ENCODE measurements at regions not wholly inside any gene's neighbourhood (a gene's known extent, or its start where the extent isn't known, plus 50 kb on each side); places are given as distances from the start of the nearest gene placed in this dataset.

DNA sequence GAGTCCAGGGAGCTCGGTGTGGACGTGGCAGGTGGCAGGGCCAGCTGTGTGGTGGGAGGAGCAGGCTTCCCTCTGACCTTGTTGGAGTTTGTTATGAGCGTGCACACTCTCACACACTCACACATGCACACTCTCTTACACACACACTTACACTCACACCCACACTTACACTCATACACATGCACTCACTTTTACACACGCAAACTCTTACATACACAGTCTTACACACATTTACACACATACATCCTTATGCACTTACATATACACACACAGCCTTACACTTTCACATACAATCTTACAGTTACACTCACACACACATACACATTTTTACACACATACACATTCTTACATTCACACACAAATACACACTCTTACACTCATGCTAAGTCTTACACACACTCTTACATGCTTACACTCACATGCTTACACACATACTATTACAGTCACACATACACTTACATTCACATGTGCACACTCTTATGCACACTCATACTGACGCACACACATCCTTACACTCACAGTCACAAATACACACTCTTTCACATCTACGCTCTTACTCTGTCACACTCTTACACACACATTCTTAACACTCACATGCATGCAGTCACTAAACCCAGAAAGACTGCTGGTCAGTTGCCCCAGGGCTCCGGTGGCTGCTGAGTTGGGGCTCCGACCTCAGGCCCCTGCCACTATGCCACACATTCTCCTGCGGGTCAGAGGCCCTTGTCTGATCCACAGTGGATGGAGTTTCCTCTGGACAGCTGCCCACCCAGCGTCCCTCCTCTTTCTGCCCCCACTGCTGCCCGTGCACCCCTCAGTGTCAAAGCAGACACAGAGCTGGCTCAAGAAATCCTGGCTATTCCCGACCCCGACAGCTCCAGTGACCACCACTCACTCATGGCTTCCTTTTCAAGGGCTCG, 95.8 kb downstream of the ADRA2C start:
- H3K9me3 ChIP-seq (ENCODE audit: control insufficient read depth, insufficient read depth, low read length): no peaks in the 10 kb centered on the region
- no peaks in the 10 kb centered on the region for H3K36me3 ChIP-seq (ENCODE audit: control insufficient read depth, insufficient read depth, low read length)
- 100% methylated on average over 3 of the region's 14 CpGs for WGBS (ENCODE audit: insufficient coverage, insufficient read length)
- H3K27ac ChIP-seq (ENCODE audit: low read length): no peak overlapping the region
- peaks cover 2% of the 10 kb centered on the region; the same call in 1 of the 2 replicates for H3K4me1 ChIP-seq (ENCODE audit: control insufficient read depth, insufficient read depth, low read length)
- H3K4me3 ChIP-seq (ENCODE audit: low read length): no peak overlapping the region
- H3K27me3 ChIP-seq (ENCODE audit: control insufficient read depth, insufficient read depth, low read length): no peaks in the 10 kb centered on the region
- DNase-seq (ENCODE audit: low read depth, low spot score): no peak

DNA sequence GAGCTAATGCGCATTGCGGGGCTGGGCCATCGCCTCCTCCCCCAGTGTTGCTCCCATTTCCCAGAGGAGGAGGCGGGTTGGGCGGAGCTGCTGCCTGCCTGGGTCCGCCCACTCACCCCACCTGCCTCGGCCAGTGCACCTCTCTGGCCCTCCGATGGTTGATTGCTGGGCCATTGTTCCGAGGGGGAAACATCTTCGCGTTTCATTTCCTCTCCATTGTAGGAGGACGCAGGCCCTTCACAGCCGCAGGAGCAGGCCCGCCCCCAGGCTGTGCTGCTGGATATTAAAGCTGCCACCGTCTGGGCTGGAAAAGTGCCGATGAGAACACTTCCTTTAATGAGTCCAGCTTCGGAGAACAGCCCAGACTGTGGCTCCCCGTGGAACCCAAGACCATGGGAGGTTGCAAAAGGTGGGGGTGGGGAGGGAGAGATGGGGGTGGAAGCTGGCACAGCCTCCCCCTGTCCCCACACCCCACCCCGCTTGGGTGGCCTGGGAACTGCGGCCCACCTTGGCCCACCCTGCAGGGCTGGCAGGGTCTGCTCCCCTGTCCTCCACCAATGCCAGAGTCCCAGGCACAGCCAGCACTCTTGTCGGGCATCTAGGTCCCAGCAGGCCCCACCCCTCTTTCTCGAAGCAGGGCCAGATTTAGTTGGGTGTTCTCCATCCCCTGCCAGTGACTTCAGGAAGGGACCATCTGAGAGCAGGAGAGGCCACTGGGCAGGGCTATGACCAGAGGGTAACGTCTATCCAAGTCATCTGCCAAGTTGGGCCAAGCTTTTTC, 96.6 kb downstream of the ADRA2C start:
- no peaks in the 10 kb centered on the region for H3K27me3 ChIP-seq (ENCODE audit: control insufficient read depth, insufficient read depth, low read length)
- no peak overlapping the region for H3K27ac ChIP-seq (ENCODE audit: low read length)
- no peaks in the 10 kb centered on the region for H3K36me3 ChIP-seq (ENCODE audit: control insufficient read depth, insufficient read depth, low read length)
- H3K4me1 ChIP-seq (ENCODE audit: control insufficient read depth, insufficient read depth, low read length): peaks cover 2% of the 10 kb centered on the region; the same call in 1 of the 2 replicates
- no peaks in the 10 kb centered on the region for H3K9me3 ChIP-seq (ENCODE audit: control insufficient read depth, insufficient read depth, low read length)
- DNase-seq (ENCODE audit: low read depth, low spot score): peak; percentile 80
- no CpG with 5 or more reads among the region's 23 CpGs for WGBS (ENCODE audit: insufficient coverage, insufficient read length)
- no peak overlapping the region for H3K4me3 ChIP-seq (ENCODE audit: low read length)

DNA sequence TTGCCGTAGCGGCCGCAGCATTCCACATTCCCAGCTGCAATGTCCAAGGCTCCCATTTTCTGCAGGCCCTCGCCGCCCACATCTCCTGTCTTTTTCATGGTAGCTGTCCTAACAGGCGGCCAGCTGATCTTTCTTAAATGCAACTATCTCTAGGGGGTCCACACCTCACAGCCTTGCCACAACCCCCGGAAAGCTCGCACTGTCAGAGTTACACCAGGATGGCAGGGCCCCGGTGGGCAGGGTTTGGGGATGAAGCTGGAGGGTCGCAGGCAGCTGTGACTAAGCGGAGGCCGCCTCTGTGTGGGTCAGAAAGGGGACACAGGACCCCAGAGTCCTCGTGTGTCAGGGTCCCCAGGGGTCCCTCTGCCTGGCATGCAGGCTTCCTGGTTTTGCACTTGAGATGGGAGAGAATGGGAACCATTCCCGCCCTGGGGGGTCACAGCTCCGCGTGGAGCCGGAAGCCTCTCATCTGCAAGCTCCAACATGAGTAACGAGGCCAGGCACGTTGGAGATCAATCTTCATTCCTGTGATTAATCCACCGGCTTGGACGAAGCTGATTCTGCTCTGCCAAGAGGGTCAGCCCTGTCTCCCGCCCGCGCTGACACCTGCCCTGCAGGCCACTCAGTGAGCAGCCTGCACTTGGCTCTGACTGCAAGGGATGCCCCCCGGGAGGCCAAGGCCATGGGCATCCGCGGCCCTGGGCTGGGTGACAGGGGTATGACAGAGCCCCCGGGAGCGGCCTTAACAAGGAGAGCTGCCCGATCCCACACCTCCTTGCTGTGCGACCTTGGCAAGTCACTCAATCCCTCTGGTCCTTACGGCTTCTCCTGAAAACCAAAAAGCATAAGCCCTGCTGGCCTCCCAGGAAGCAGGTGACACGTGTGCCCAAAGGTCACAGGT, 97.9 kb downstream of the ADRA2C start:
- no peaks in the 10 kb centered on the region for H3K36me3 ChIP-seq (ENCODE audit: control insufficient read depth, insufficient read depth, low read length)
- peaks cover 2% of the 10 kb centered on the region; the same call in 1 of the 2 replicates for H3K4me1 ChIP-seq (ENCODE audit: control insufficient read depth, insufficient read depth, low read length)
- H3K9me3 ChIP-seq (ENCODE audit: control insufficient read depth, insufficient read depth, low read length): no peaks in the 10 kb centered on the region
- H3K27ac ChIP-seq (ENCODE audit: low read length): no peak overlapping the region
- no peaks in the 10 kb centered on the region for H3K27me3 ChIP-seq (ENCODE audit: control insufficient read depth, insufficient read depth, low read length)
- no CpG with 5 or more reads among the region's 33 CpGs for WGBS (ENCODE audit: insufficient coverage, insufficient read length)
- no peak for DNase-seq (ENCODE audit: low read depth, low spot score)
- no peak overlapping the region for H3K4me3 ChIP-seq (ENCODE audit: low read length)

DNA sequence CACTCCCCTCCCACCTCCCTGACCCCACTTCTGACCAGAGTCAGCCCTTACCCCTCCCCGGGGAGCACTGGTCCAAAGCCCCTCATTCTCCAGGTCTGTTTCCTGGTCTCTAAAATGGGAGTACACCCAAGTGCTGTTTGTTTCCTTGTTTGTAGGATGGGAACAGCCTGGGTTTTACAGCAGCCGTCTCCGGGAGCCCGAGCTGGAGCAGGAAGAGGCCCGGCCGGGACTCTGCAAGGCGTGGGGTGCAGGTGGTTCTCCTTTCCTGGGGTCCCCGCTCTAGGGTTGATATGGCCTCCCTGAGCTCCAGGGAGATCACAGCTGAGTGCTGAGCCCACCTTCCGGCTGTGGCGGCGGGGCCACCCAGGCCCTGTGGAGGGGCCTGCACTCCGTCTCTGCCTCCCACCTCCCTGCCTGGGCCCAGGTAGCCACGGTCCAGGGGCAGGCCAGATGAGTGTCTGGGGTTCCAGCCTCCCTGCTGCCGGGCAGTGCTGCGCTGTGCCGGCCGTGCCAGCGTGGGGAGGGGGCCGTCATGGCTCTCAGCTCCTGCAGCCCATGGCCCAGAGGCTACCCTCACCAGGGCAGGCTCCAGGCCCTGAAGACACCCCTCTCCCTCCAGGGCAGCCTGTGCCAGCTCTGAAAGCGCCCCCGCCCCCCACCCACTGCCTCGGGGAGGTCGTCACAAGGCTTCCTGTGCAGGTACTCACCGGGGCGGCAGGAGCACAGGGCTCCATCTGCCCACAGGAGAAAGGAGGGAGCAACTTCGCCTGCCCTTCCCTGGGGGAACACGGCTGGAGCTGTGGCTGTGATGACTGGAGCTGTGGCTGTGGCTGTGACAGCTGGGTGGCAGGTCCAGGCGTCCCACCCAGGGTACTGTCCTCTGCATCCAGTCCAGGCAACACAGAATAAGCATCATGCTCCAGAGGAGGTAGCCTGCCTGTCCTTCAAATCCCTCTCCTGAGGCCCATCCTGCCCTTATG, 98.8 kb downstream of the ADRA2C start:
- DNase-seq (ENCODE audit: low read depth, low spot score): no peak
- Histone ChIP-seq H3K4me1 (ENCODE audit: control insufficient read depth, insufficient read depth, low read length) (peaks cover 2% of the 10 kb centered on the region; the same call in 1 of the 2 replicates), H3K27me3 (ENCODE audit: control insufficient read depth, insufficient read depth, low read length) (no peaks in the 10 kb centered on the region)

DNA sequence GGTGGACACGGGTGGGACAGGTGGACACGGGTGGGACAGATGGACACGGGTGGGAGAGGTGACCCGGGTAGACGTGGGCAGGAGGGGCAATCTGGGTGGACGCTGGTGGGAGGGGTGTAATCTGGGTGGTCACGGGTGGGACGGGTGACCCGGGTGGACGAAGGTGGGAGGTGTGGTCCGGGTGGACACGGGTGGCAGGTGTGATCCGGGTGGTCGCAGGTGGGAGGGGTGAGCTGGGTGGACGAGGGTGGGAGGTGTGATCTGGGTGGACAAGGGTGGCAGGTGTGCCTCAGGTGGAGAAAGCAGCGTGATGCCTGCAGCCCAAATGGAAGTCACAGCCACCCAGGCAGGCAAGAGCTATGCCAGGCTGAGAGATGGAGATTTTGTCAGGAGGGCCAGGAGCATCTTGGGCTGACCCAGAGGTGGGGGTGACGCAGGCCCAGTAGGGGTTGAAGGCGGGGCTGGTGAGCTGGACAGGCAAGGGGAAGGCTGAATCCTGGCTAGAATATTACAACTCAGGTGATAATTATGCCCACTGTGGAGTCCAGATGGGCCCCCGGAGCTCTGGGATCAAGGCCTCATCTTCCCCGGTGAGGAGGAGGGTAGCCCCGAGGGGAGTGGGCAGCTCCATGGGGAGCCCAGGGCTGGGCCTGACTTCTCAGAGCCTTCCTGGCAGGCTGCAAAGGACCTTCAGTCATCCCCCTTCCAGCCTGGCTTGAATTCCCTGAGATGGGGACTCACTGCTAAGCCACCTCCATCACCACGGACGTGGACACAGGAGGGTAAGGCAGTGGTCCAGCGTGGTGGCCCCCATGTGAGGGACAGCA, 100.0 kb downstream of the ADRA2C start:
- H3K4me1 ChIP-seq (ENCODE audit: control insufficient read depth, insufficient read depth, low read length): peaks cover 3% of the 10 kb centered on the region
- H3K9me3 ChIP-seq (ENCODE audit: control insufficient read depth, insufficient read depth, low read length): no peaks in the 10 kb centered on the region
- no peaks in the 10 kb centered on the region; the same call in 1 of the 2 replicates for H3K27me3 ChIP-seq (ENCODE audit: control insufficient read depth, insufficient read depth, low read length)
- no CpG with 5 or more reads among the region's 24 CpGs for WGBS (ENCODE audit: insufficient coverage, insufficient read length)
- no peak overlapping the region for H3K27ac ChIP-seq (ENCODE audit: low read length)
- no peak overlapping the region for H3K4me3 ChIP-seq (ENCODE audit: low read length)
- H3K36me3 ChIP-seq (ENCODE audit: control insufficient read depth, insufficient read depth, low read length): no peaks in the 10 kb centered on the region
- DNase-seq (ENCODE audit: low read depth, low spot score): no peak

More for the DNA sequence above, 98.8 kb downstream of the ADRA2C start:
- H3K4me3 ChIP-seq (ENCODE audit: low read length): no peak overlapping the region
- no CpG with 5 or more reads among the region's 28 CpGs for WGBS (ENCODE audit: insufficient coverage, insufficient read length)
- H3K36me3 ChIP-seq (ENCODE audit: control insufficient read depth, insufficient read depth, low read length): no peaks in the 10 kb centered on the region
- no peaks in the 10 kb centered on the region for H3K9me3 ChIP-seq (ENCODE audit: control insufficient read depth, insufficient read depth, low read length)
- no peak overlapping the region for H3K27ac ChIP-seq (ENCODE audit: low read length)

DNA sequence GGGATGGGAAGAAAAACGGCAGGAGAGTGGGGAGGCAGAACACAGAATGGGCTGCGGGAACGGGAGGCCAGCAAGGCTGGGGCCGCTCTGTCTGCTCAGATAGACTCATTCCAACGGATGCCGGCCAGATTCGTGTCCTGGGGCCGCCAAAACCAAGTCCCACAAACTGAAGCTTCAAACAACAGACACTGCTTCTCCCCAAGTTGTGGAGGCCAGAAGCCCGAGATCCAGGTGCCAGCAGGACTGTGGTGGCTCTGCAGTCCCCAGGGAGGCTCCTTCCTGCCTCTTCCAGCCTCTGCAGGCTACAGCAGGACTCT, 100.6 kb downstream of the ADRA2C start:
- Histone ChIP-seq H3K27ac (ENCODE audit: low read length) (no peak overlapping the region), H3K27me3 (ENCODE audit: control insufficient read depth, insufficient read depth, low read length) (no peaks in the 10 kb centered on the region; the same call in 1 of the 2 replicates), H3K4me3 (ENCODE audit: low read length) (no peak overlapping the region), H3K9me3 (ENCODE audit: control insufficient read depth, insufficient read depth, low read length) (no peaks in the 10 kb centered on the region), H3K4me1 (ENCODE audit: control insufficient read depth, insufficient read depth, low read length) (peaks cover 3% of the 10 kb centered on the region), H3K36me3 (ENCODE audit: control insufficient read depth, insufficient read depth, low read length) (no peaks in the 10 kb centered on the region)
- no CpG with 5 or more reads among the region's 9 CpGs for WGBS (ENCODE audit: insufficient coverage, insufficient read length)
- no peak for DNase-seq (ENCODE audit: low read depth, low spot score)

DNA sequence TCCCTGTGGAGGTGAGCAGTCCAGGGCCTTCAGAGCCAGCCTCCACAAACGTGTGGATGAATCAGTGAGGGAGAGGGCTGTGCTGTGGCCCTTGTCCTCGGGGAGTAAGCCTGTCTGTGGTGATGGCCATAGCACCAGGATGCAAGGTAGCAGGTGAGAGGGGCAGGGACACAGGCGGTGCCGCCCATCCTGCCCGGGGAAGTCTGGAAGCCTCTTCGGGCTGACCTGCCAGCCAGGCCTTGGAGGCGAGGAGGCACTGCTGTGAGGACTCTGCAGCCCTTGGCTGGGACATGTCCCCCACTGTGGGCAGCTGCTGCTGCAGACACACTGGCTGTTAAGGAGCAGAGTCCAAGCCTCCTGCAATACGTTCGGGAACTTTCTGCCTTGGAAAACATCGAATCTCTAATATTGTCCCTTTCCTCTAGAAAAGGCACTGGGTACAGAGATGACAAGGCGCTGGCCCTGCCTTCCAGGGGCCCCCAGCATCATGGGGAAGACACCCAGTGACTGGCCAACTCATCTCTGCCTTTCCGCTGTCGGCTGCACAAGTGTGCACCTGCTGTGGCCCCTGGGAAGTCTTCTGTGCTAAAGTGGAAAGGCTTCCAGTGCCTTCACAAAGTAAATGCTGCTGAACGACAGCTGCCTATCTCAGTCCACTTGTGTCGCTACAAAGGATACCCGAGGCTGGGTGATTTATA, 101.4 kb downstream of the ADRA2C start:
- Histone ChIP-seq H3K9me3 (ENCODE audit: control insufficient read depth, insufficient read depth, low read length) (no peaks in the 10 kb centered on the region), H3K27ac (ENCODE audit: low read length) (no peak overlapping the region), H3K4me3 (ENCODE audit: low read length) (no peak overlapping the region), H3K4me1 (ENCODE audit: control insufficient read depth, insufficient read depth, low read length) (peaks cover 6% of the 10 kb centered on the region), H3K36me3 (ENCODE audit: control insufficient read depth, insufficient read depth, low read length) (no peaks in the 10 kb centered on the region), H3K27me3 (ENCODE audit: control insufficient read depth, insufficient read depth, low read length) (peaks cover 4% of the 10 kb centered on the region; the same call in 1 of the 2 replicates)
- WGBS (ENCODE audit: insufficient coverage, insufficient read length): no CpG with 5 or more reads among the region's 16 CpGs
- DNase-seq (ENCODE audit: low read depth, low spot score): no peak

DNA sequence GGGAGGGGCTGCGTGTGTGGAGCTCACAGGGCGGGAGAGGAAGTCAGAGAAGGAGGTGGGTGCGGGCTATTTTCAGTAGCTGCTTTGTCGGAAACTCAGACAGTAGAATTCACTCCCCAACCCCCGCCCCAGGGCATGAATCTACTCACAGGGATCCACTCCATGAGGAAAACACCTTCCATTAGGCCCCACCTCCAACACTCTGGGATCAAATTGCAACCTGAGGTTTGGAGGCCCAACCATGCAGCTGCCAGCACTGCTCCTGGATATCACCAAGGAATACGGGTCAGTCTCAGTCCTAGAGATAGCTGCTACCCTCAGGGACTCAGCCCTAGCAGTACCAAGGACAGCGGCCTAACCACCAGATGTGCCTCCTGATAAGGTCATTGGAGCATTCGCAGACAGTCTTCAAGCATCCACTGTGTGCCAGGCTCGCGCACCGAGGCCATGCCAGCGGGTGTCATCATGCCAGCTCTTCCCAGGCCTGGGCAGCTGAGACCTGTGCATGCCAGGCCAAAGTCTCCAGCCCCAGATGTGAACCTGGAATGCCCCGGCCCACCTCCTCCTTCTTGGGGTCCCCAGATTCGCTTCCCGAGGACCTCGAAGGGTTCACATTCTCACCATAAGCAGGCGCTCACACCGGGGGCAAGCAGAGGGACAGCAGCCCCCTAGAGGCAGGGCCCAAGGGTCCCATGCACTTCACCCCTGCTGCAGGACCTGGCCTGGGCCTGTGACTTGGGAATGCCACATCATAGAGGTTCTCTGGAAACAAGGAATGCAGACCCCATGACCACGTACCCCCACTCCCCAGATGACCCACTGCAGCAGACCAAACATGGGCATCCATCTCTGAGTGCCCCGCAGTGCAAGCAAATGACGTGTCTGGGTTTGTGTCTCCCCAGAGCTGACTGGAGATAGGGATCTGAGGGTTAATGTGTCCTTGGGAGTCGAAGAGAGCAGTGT, 102.3 kb downstream of the ADRA2C start:
- no peaks in the 10 kb centered on the region for H3K9me3 ChIP-seq (ENCODE audit: control insufficient read depth, insufficient read depth, low read length)
- no peak overlapping the region for H3K27ac ChIP-seq (ENCODE audit: low read length)
- peaks cover 6% of the 10 kb centered on the region for H3K4me1 ChIP-seq (ENCODE audit: control insufficient read depth, insufficient read depth, low read length)
- DNase-seq (ENCODE audit: low read depth, low spot score): no peak
- no peak overlapping the region for H3K4me3 ChIP-seq (ENCODE audit: low read length)
- no peaks in the 10 kb centered on the region for H3K36me3 ChIP-seq (ENCODE audit: control insufficient read depth, insufficient read depth, low read length)
- H3K27me3 ChIP-seq (ENCODE audit: control insufficient read depth, insufficient read depth, low read length): peaks cover 5% of the 10 kb centered on the region; the same call in 1 of the 2 replicates
- WGBS (ENCODE audit: insufficient coverage, insufficient read length): no CpG with 5 or more reads among the region's 22 CpGs
